ENCODE measurements at regions not wholly inside any gene's neighbourhood (a gene's known extent, or its start where the extent isn't known, plus 50 kb on each side); places are given as distances from the start of the nearest gene placed in this dataset.

- intact Hi-C loops (cut with DNase I; ENCODE audit: low total_unique reads) = no loop called here
- Histone ChIP-seq H3K36me3 (no peaks in the 10 kb centered on the region), H3K4me1 (no peaks in the 10 kb centered on the region), H3K27ac (no peak overlapping the region), H3K27me3 (no peaks in the 10 kb centered on the region), H3K9me3 (peaks cover 0 to 6% (median 0%) of the 10 kb centered on the region in 3 donors), H3K4me3 (no peak overlapping the region)
- DNase-seq = no peak
- TF ChIP-seq CTCF (IDR thresholded peaks at IDR 0.05) = no peak
Measured at GRCh38 chr10:123408660-123409059, 254.5 kb downstream of the BUB3 start.

GRCh38 chr10:123409426-123409825, 255.2 kb downstream of the BUB3 start:
- no peak for DNase-seq
- Histone ChIP-seq H3K27ac (no peak overlapping the region), H3K36me3 (no peaks in the 10 kb centered on the region), H3K4me1 (no peaks in the 10 kb centered on the region), H3K9me3 (peaks cover 0 to 6% (median 0%) of the 10 kb centered on the region in 3 donors), H3K27me3 (no peaks in the 10 kb centered on the region), H3K4me3 (no peak overlapping the region)
- intact Hi-C loops (cut with DNase I; ENCODE audit: low total_unique reads) = no loop called here
- no peak for TF ChIP-seq CTCF (IDR thresholded peaks at IDR 0.05)

DNA sequence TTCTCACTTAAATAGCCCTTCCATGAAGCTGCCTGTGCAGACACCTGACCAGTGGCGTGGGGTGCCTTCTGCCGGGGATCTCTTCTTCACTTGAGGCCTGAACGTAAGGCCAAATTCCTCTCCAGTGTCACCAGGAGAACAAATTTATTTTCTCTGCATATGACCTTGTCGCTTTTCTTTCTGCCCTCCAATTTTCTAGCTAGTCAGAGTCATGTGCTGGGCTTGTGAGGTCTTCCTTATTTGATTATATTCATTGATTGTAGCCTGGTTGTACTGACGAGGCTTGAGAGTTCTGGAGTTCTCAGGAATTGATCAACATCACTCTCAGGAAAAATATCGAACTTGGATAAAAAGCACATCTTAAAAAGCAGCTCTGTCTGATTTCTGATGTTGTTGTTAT, 255.7 kb downstream of the BUB3 start:
- Histone ChIP-seq H3K4me3 (no peak overlapping the region), H3K9me3 (peaks cover 0 to 5% (median 0%) of the 10 kb centered on the region in 3 donors), H3K36me3 (no peaks in the 10 kb centered on the region), H3K4me1 (no peaks in the 10 kb centered on the region), H3K27ac (no peak overlapping the region), H3K27me3 (no peaks in the 10 kb centered on the region)
- intact Hi-C loops (cut with DNase I; ENCODE audit: low total_unique reads) = no loop called here
- TF ChIP-seq CTCF (IDR thresholded peaks at IDR 0.05) = no peak
- DNase-seq = no peak

- intact Hi-C loops (cut with DNase I; ENCODE audit: low total_unique reads) = no loop called here
- no peak overlapping the region for H3K27ac ChIP-seq
- H3K36me3 ChIP-seq = no peaks in the 10 kb centered on the region
- no peaks in the 10 kb centered on the region for H3K9me3 ChIP-seq
- no peak for TF ChIP-seq CTCF (IDR thresholded peaks at IDR 0.05)
- H3K4me1 ChIP-seq = no peaks in the 10 kb centered on the region
- no peak for DNase-seq
- H3K27me3 ChIP-seq = no peaks in the 10 kb centered on the region
- H3K4me3 ChIP-seq = no peak overlapping the region
Measured at GRCh38 chr10:123413353-123413752, 252.8 kb upstream of the GPR26 start.

DNA sequence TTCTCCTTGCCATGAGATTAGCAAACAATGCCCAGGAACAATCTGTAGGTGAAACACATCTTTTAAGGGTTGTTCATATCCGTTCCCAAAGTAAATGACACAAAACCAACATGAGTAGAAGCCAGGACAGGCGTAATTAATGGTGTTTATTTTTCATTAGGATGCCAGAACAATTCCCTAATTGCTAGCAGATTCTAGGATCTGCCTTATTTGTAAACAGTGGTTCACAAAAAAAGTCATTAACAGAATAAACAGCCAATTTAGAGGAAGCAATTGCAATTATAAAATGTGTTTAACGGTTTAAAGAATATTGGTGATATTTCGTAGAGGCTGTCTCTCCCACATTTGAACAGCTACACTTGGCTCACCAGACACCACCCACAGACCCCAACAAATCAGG, 250.6 kb upstream of the GPR26 start:
- intact Hi-C loops (cut with DNase I; ENCODE audit: low total_unique reads) = no loop called here
- no peaks in the 10 kb centered on the region for H3K36me3 ChIP-seq
- no peaks in the 10 kb centered on the region for H3K9me3 ChIP-seq
- no peak overlapping the region for H3K4me3 ChIP-seq
- no peaks in the 10 kb centered on the region for H3K27me3 ChIP-seq
- DNase-seq = no peak
- no peak overlapping the region for H3K27ac ChIP-seq
- no peaks in the 10 kb centered on the region for H3K4me1 ChIP-seq
- TF ChIP-seq CTCF (IDR thresholded peaks at IDR 0.05) = no peak

DNA sequence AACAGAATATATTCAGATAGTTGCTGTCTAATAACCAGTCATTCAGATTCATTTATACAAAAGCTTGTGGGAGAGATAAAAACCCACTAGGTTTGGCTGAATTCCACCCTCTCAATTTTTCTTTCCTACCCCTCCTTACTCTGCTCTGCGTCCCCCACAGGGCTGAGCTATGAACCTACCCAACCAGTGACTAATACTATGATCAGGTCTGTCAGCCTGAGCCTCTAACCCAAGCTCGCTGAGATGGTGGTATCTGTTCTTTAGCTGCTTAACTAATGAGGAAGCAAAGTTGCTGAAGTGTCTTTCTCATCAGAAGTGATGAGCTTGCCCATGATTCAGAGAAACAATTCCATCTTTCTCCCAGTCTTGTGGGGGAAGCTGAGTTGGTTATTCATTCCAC, 248.7 kb upstream of the GPR26 start:
- H3K4me1 ChIP-seq = no peaks in the 10 kb centered on the region
- H3K27ac ChIP-seq = no peak overlapping the region
- no peak for DNase-seq
- H3K27me3 ChIP-seq = no peaks in the 10 kb centered on the region
- no peaks in the 10 kb centered on the region for H3K9me3 ChIP-seq
- no peak for TF ChIP-seq CTCF (IDR thresholded peaks at IDR 0.05)
- H3K36me3 ChIP-seq = no peaks in the 10 kb centered on the region
- intact Hi-C loops (cut with DNase I; ENCODE audit: low total_unique reads) = no loop called here
- H3K4me3 ChIP-seq = no peak overlapping the region

Data from tibial artery (tissue), 4 donors.